ENCODE measurements at regions not wholly inside any gene's neighbourhood (a gene's known extent, or its start where the extent isn't known, plus 50 kb on each side); places are given as distances from the start of the nearest gene placed in this dataset.

- H3K9me3 ChIP-seq (ENCODE audit: low read depth, low read length), result no peaks in the 10 kb centered on the region
- no peaks in the 10 kb centered on the region for H3K4me1 ChIP-seq (ENCODE audit: insufficient read depth, low read length)
- no peak for TF ChIP-seq CTCF (IDR thresholded peaks at IDR 0.05; ENCODE audit: extremely low read depth, low read depth, low read length)
- no peaks in the 10 kb centered on the region for H3K27me3 ChIP-seq (ENCODE audit: insufficient read depth, low read length)
- H4K20me1 ChIP-seq (ENCODE audit: insufficient read depth, low read length), result no peaks in the 10 kb centered on the region
- H3K4me3 ChIP-seq (ENCODE audit: insufficient read depth, low read length), result no peak overlapping the region
- H3K27ac ChIP-seq (ENCODE audit: low read depth, low read length), result no peak overlapping the region
- no peaks in the 10 kb centered on the region for H3K36me3 ChIP-seq (ENCODE audit: insufficient read depth, low read length)
- no peaks in the 10 kb centered on the region for H3K79me2 ChIP-seq (ENCODE audit: insufficient read depth, low read length)
- no peak overlapping the region for H2AFZ ChIP-seq (ENCODE audit: low read length)
- H3K4me2 ChIP-seq (ENCODE audit: insufficient read depth, low read length), result no peak overlapping the region
- no peak for DNase-seq (ENCODE audit: insufficient read length, low spot score, missing footprints)
These were observed 837.6 kb downstream of the FAM133A start for GRCh38 chrX:94511564-94511963.

DNA sequence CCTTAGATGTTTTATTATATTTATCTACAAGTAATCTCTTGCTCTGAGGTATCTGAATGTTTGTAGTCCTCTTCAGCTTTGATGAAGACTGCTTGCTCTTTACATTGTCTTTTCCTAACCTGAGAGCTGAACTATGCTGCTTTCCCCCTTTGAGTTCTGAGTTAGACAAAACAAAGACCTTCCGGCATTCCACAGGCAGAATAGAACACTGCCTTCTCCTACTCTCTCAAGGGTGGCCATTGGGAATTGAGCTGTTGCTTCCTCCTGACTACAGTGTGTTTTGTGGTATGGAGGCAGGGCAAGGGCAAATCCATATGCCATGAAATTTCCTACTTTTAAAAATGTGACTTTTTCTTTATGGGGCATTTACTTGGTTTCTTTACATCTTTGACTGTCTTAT lies 841.0 kb downstream of the FAM133A start:
- Histone ChIP-seq H3K36me3 (ENCODE audit: insufficient read depth, low read length) (no peaks in the 10 kb centered on the region), H3K9me3 (ENCODE audit: low read depth, low read length) (no peaks in the 10 kb centered on the region), H3K79me2 (ENCODE audit: insufficient read depth, low read length) (no peaks in the 10 kb centered on the region), H2AFZ (ENCODE audit: low read length) (no peak overlapping the region), H3K4me2 (ENCODE audit: insufficient read depth, low read length) (no peak overlapping the region), H3K4me3 (ENCODE audit: insufficient read depth, low read length) (no peak overlapping the region), H4K20me1 (ENCODE audit: insufficient read depth, low read length) (no peaks in the 10 kb centered on the region), H3K27me3 (ENCODE audit: insufficient read depth, low read length) (no peaks in the 10 kb centered on the region), H3K27ac (ENCODE audit: low read depth, low read length) (no peak overlapping the region), H3K4me1 (ENCODE audit: insufficient read depth, low read length) (no peaks in the 10 kb centered on the region)
- TF ChIP-seq CTCF (IDR thresholded peaks at IDR 0.05; ENCODE audit: extremely low read depth, low read depth, low read length), result no peak
- DNase-seq (ENCODE audit: insufficient read length, low spot score, missing footprints), result no peak

- H2AFZ ChIP-seq (ENCODE audit: low read length), result no peak overlapping the region
- H3K27me3 ChIP-seq (ENCODE audit: insufficient read depth, low read length), result no peaks in the 10 kb centered on the region
- H3K4me1 ChIP-seq (ENCODE audit: insufficient read depth, low read length), result no peaks in the 10 kb centered on the region
- H3K4me3 ChIP-seq (ENCODE audit: insufficient read depth, low read length), result no peak overlapping the region
- no peak for TF ChIP-seq CTCF (IDR thresholded peaks at IDR 0.05; ENCODE audit: extremely low read depth, low read depth, low read length)
- no peaks in the 10 kb centered on the region for H3K79me2 ChIP-seq (ENCODE audit: insufficient read depth, low read length)
- no peaks in the 10 kb centered on the region for H4K20me1 ChIP-seq (ENCODE audit: insufficient read depth, low read length)
- no peak overlapping the region for H3K27ac ChIP-seq (ENCODE audit: low read depth, low read length)
- no peaks in the 10 kb centered on the region for H3K36me3 ChIP-seq (ENCODE audit: insufficient read depth, low read length)
- no peaks in the 10 kb centered on the region for H3K9me3 ChIP-seq (ENCODE audit: low read depth, low read length)
- H3K4me2 ChIP-seq (ENCODE audit: insufficient read depth, low read length), result no peak overlapping the region
- no peak for DNase-seq (ENCODE audit: insufficient read length, low spot score, missing footprints)
These were observed 850.9 kb downstream of the FAM133A start for GRCh38 chrX:94524867-94525266.

DNA sequence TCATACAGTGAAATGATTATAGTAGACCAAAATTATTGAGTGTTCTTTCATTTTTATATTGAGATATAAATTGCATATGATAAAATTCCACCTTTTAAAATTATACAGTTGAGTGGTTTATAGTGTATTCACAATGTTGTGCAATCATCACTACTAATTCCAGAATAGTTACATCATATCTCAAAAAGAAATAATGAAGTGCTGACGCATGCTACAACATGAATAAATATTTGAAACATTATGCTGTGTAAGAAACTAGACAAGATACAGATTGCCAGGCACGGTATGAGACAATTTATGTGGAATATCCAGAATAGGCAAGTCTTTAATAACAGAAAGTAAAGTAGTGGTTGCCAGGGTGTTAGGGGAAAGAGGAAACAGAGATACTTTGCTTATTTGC lies 871.7 kb downstream of the FAM133A start:
- H3K36me3 ChIP-seq (ENCODE audit: insufficient read depth, low read length), result no peaks in the 10 kb centered on the region
- H3K9me3 ChIP-seq (ENCODE audit: low read depth, low read length), result no peaks in the 10 kb centered on the region
- no peak overlapping the region for H2AFZ ChIP-seq (ENCODE audit: low read length)
- no peak for DNase-seq (ENCODE audit: insufficient read length, low spot score, missing footprints)
- no peaks in the 10 kb centered on the region for H3K27me3 ChIP-seq (ENCODE audit: insufficient read depth, low read length)
- H3K27ac ChIP-seq (ENCODE audit: low read depth, low read length), result no peak overlapping the region
- H4K20me1 ChIP-seq (ENCODE audit: insufficient read depth, low read length), result no peaks in the 10 kb centered on the region
- H3K4me1 ChIP-seq (ENCODE audit: insufficient read depth, low read length), result no peaks in the 10 kb centered on the region
- H3K4me3 ChIP-seq (ENCODE audit: insufficient read depth, low read length), result no peak overlapping the region
- no peaks in the 10 kb centered on the region for H3K79me2 ChIP-seq (ENCODE audit: insufficient read depth, low read length)
- no peak overlapping the region for H3K4me2 ChIP-seq (ENCODE audit: insufficient read depth, low read length)
- no peak for TF ChIP-seq CTCF (IDR thresholded peaks at IDR 0.05; ENCODE audit: extremely low read depth, low read depth, low read length)

All from osteoblast (primary cell).